Fibroblast of lung (primary cell): ENCODE measurements at regions not wholly inside any gene's neighbourhood (a gene's known extent, or its start where the extent isn't known, plus 50 kb on each side); places are given as distances from the start of the nearest gene placed in this dataset.

Source experiments
- EZH2 ChIP-seq: IDR thresholded peaks from 2 replicates; pipeline ENCODE4 v1.5.1; 2012; ENCODE audit warnings: low read length, control low read depth, mild to moderate bottlenecking; ENCODE audit errors: missing control alignments
- TF ChIP-seq, protein P1 (sequence below), 2 donors: IDR thresholded peaks in 1 of 2; conservative IDR thresholded peaks in 1 of 2; 1 replicate in 1 of 2; 2 replicates in 1 of 2; pipeline ENCODE4 v1.5.1; 2011 to 2012; ENCODE audit warnings: low read length in 2 of 2, control low read depth in 1 of 2, inconsistent platforms in 1 of 2, low read depth in 1 of 2, mild to moderate bottlenecking in 1 of 2

DNA sequence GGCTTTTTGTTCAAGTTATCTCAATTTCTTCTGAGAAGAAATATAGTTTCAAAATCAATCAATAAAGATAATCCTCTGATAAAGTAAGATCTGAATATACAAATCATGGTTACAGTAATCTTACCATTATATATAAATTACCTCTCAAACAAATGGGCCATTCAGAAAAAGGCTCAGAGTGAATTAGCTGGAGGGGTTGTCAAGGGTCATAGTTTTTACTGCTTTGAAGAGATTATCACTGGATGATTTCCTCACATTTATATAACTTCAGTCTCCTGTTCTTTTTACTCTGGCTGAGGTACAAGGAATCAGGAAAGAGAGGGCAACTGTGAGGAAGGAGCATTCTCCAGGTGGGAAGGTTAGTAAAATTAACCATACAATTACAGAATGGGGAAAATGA lies 148.6 kb upstream of the ELL2 start:
- TF ChIP-seq, protein P1, sequence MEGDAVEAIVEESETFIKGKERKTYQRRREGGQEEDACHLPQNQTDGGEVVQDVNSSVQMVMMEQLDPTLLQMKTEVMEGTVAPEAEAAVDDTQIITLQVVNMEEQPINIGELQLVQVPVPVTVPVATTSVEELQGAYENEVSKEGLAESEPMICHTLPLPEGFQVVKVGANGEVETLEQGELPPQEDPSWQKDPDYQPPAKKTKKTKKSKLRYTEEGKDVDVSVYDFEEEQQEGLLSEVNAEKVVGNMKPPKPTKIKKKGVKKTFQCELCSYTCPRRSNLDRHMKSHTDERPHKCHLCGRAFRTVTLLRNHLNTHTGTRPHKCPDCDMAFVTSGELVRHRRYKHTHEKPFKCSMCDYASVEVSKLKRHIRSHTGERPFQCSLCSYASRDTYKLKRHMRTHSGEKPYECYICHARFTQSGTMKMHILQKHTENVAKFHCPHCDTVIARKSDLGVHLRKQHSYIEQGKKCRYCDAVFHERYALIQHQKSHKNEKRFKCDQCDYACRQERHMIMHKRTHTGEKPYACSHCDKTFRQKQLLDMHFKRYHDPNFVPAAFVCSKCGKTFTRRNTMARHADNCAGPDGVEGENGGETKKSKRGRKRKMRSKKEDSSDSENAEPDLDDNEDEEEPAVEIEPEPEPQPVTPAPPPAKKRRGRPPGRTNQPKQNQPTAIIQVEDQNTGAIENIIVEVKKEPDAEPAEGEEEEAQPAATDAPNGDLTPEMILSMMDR (conservative IDR thresholded peaks at IDR 0.05 in 1 of 2, IDR thresholded peaks at IDR 0.05 in 1 of 2; ENCODE audit: low read depth in 1 of 2, low read length in 2 of 2), result no peak
- no peak for TF ChIP-seq EZH2
